Stimulated activated CD8-positive, alpha-beta memory T cell treated with anti-CD3 and anti-CD28 coated beads, Interleukin-2, amount 100 ng/mL, for 48 hours (primary cell): ENCODE measurements at regions not wholly inside any gene's neighbourhood (a gene's known extent, or its start where the extent isn't known, plus 50 kb on each side); places are given as distances from the start of the nearest gene placed in this dataset.
"Not testable (repeated sequence)": the region's sequence is repeated elsewhere in the genome, so short reads cannot be mapped to it uniquely, and the experiment has no call there.

ENCODE experiments used
- DNase-seq, 2 donors: peaks; one replicate each; pipeline ENCODE4 v3.0.0-alpha.2; 2020; ENCODE audit warnings: low read depth in 2 of 2

GRCh38 chr6:134406311-134406710 is 88.4 kb upstream of the SGK1 start:
- no peak for DNase-seq

DNA sequence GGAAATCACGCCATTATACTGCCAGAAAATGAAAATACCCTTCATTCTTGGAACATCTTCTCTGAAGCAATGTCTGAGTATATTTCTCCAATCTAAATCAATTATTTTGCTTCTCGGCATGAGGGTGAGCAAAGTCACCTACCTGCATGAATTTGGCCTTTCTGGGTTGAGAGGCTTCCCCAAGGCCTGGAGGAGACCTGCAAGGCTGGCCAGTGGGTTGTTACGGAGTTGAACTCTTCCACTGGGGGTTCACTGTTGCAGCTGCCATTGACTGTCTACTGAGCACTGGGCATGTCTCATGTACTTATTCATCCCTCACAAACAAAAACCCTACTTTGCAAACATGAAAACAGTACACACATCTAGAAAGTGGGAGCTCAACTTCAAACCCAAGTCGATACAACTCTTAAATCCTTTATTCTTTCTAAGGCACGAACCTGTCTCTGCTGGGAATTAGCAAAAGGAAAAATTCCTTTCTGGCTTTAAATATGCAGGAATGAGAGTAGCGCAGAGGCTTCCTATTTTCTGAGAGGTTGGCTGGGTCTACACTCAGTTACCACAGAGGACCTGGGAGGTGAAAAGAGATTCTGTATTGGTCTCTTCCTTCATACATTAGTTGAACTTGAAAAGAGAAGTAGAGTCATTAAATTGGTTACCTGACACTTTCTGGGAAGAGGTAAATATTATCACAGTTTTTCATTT is 87.6 kb upstream of the SGK1 start:
- DNase-seq: no peak

DNA sequence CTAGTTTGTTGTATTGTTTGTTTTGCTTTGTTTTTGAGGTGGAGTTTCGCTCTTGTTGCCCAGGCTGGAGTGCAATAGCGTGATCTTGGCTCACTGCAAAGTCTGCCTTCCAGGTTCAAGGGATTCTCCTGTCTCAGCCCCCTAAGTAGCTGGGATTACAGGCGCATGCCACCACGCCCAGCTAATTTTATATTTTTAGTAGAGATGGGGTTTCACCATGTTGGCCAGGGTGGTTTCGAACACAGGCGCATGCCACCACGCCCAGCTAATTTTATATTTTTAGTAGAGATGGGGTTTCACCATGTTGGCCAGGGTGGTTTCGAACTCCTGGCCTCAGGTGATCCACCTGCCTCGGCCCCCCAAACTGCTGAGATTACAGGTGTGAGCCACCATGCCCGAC is 85.4 kb upstream of the SGK1 start:
- not testable (repeated sequence) for DNase-seq

DNA sequence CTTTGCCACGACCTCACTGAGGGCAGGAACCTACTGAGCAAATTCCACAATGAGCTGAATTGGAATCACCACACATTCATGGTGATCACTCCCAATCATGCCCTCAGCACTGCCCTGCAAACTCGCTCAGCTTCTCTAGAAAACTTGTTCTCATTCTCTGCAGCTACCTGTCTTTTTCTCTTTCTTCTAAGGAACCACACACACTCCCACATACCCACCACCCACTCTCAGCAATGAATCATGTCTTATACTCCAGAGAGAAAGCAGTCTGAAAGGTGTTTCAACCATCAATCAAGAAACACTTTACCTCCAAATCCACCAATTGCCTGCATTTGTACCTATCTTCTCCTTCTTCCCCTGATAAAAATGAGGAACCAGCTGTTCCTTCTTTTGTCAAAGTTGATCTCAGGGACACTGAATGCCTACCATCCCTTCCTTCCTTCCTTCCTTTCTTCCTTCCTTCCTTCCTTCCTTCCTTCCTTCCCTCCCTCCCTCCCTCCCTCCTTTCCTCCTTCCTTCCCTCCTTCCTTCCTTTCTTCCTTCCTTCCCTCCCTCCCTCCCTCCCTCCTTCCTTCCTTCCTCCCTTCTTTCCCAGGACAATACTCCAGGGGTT is 84.6 kb upstream of the SGK1 start:
- no peak for DNase-seq

DNA sequence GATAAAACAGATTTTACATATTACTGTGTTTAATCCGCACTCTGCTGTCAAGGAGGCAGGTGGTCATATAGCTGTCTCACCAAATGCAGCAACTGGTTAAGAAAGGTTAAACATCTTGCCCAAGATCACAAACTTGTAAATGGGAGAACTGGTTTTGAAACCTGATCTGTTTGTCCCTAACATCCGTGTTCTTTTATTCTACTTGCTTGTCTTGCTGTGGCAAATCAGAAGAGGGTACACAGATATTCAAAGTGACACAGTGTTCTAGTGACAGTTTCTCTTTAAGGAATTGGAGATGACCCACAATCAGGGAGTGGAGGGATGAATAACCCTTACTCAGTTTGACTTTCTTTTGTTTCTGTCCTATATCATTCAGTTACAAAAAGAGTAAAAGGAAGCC is 83.0 kb upstream of the SGK1 start:
- DNase-seq: no peak

DNA sequence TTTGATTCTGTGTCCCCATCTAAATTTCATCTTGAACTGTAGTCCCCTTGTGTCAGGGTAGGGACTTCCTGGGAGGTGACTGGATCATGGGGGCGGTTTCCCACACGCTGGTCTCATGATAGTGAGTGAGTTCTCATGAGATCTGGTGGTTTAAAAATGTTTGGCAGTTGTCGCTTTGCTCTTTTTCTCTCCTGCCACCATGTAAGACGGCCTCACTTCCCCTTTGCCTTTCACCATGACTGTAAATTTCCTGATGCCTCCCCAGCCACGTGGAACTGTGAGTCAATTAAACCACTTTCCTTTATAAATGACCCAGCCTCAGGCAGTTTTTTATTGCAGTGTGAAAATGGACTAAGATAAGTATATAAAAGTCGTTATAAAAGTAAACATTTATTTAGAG is 80.5 kb upstream of the SGK1 start:
- no peak for DNase-seq

DNA sequence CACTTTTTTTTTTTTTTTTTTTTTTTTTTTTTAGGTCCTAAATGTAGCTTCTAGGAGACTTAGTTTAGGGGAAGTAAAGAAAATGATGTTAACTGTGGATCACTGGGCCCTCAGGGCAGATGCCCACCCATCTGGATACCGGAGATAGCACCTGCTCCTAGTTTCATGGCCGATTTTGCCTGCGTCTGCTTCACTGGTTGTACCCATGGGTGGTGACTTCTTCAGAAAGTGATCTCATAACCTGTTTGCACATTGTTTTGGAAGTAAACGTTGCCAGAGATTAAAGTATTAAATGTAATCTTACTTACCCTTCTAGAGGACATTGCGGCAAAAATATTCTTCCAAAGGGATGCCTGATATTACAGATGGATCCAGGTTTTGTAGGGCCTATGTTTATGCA is 79.8 kb upstream of the SGK1 start:
- DNase-seq: no peak

DNA sequence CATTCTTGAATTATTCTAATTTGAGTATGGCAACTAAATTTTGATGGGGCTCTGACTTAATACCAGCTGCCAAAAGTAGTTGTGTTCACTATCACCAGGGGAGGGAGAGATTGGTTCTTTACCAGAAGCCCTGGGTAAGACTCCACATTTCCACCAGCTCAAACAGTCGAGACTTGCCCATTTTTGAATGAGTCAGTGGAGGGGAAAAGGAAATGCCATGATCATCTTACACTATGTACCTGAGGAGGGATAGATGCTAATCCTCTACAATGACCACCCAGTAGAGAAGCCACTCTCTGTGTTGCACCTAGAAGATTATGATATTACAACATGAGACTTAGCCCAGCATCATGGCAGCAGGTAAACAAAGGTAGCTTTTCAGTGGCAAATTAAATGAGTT is 77.0 kb upstream of the SGK1 start:
- DNase-seq: no peak

DNA sequence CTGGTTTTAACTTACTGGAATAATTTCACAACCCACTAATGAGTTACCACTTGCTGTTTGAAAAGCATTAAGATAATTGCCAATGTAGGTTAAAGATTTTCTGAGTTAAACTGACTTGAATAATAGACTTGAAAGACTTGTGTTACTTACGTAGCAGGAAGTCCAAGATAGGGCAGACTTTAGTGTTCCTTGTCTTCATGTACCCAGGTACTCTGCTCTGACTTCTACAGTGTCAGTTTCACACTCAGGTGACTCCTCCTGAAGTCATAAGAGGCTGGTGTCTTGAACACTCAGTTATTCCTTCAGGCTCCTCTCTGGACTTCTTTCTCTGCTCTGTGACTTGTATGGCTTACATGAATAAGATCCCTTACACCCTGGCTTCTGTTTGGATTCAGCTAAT is 76.3 kb upstream of the SGK1 start:
- no peak for DNase-seq

GRCh38 chr6:134391205-134391604 is 73.3 kb upstream of the SGK1 start:
- DNase-seq: no peak

GRCh38 chr6:134389658-134390057 is 71.7 kb upstream of the SGK1 start:
- DNase-seq: no peak

DNA sequence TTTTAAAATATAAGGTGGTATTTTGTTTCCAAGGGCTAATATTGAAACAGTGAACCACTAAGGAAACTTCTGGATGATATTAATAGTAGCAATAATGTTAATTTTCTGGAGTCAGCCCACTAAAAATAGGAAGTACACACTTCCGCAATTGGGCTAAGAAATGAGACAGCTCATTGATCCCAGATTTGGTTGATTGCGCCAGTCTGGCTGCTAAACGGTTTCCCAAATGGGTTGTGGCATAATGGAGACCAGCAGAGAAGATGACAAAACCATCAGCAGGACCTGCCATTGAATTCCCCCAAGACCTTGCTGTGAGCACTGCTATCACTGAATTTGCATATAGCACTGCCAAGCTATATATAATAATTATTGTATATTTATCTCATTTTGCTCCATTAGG is 71.2 kb upstream of the SGK1 start:
- DNase-seq: no peak

- not testable (repeated sequence) for DNase-seq
Measured at GRCh38 chr6:134386482-134386881, 68.6 kb upstream of the SGK1 start.

DNA sequence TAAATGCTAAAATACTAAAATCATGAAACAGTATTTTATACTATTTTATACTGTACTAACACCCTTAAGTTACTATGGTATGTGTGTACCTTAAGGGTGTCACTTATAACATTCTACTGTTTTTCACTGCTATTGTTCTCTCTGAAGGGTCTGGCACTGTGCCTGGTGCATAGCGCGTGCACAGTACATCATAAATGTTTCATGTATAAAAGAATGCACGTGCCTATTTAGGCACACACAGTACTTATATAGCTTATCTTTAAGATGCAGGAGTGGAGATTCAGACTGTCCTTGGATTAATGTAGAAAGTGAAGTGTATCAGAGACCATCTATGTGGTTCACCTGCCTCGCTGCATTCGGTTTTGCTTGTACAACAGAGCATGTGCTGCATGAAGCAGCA is 64.0 kb upstream of the SGK1 start:
- DNase-seq: no peak

GRCh38 chr6:134379599-134379998 is 61.7 kb upstream of the SGK1 start:
- no peak for DNase-seq

- peak in 1 of 2 donors; percentile 21 for DNase-seq
Measured at GRCh38 chr6:134379076-134379475, 61.2 kb upstream of the SGK1 start.

DNA sequence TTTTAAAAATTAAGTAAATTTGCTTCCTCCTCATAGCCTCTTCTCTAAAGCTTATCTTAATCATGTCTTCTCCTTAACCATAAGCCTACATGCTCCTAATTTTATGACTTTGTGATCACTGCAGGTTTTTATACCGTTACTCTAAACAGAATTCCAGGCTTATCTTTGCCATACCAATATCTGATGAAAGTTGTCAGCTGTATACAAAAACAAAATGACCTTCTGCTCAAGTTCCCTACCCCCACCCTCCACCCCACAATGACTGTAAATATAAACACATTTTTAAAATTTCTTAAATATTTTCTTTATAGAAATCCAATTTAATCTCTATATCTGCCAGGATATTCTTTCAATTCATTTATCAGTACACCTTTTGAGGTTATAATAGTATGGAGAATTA is 60.5 kb upstream of the SGK1 start:
- no peak for DNase-seq

DNA sequence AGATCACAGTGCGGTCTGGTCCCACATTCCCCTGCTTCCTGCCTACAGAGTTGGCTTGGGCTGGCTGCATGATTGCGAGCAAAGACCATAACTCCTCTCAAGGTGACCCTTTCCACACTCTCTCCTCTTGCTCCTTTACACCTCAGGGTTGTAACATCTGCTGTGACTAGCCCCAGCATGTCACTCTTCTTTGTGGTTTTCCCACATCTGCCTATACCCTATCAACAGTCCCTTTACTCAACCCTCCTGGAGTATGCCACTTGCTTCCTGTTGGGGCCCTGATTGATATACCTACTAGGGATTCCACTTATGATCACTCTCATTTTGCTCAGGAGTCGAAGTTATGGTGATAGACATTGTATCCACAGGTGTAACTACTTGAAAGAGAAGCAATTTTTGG is 58.9 kb upstream of the SGK1 start:
- DNase-seq: no peak

DNA sequence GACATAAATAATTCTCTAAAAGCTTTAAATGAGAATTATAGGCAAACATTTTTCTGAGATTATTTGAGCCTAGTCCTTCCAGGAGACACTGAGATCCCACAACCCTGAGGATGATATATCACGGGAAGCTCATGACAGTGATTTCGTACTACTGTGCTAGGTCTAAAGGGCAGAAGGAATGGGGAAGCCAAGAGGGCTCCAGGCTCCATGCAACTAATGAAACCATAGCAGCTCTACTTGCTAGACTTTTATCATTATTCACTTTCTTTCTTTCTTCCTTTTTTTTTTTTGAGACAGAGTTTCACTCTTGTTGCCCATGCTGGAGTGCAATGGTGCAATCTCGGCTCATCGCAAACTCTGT is 57.3 kb upstream of the SGK1 start:
- DNase-seq: no peak

DNA sequence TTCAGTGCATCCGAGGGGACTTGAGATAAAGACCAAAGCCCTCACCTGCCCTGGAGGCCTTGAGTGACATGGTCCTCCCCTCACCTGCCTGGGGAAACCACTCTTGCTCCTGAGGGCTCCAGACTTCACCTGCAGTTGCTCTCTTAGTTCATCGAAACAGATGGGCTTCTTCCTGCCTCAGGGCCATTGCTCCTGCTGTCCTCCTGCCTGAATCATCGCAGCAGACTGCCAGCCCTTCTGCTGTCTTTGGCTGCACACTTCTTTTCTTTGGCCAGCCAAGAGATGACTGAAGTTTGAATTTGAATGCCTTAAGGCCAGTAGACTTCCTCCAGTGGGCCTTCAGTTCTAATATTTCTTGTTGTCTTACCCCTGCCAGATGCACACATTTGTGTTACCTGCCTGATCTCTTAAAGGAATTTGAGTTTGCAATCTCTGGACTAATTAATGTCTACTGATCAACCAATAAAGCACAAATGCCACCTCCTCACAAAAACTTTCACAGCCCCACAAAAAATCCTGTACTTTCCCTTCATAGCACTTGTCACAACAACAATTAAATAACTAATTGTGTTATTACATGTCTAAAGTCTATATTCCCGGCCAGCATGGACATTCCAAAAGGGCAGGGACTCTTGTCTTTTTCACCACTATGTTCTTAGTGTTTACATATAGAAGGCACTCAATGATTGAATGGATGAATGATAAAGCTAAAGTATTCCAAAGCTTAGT is 56.7 kb upstream of the SGK1 start:
- DNase-seq: no peak

GRCh38 chr6:134373993-134374392 is 56.1 kb upstream of the SGK1 start:
- no peak for DNase-seq

DNA sequence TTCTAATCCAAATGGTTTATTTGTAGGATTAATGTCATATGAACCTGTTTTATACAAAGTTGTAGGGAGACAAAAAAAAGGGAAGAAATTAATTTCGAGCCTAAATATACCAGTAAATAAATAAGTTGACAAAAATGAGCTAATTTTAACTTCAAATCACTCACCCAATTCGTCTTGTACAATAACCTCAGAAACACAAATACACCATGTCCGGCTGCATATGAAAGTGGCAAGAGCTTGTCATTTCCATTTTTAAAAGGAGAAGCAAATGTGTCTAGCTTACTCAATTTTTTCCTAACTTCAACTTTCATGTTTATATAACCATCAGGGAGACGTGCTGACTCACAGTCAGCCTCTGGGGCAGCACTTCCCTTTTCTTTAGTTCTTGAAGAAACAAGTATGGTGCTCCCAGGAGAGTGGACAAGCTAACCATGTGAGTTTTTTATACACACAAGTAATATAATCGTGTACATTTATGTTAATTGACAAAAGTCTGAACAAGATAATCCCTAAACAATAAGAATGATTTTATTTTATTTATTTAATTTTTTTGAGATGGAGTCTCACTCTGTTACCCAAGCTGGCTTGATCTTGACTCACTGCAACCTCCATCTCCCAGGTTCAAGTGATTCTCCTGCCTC is 55.5 kb upstream of the SGK1 start:
- no peak for DNase-seq
